Stimulated activated CD8-positive, alpha-beta memory T cell treated with anti-CD3 and anti-CD28 coated beads, Interleukin-12 subunit alpha, Interleukin-12 subunit beta, amount 100 ng/mL, for 1 hour (primary cell): ENCODE measurements at regions not wholly inside any gene's neighbourhood (a gene's known extent, or its start where the extent isn't known, plus 50 kb on each side); places are given as distances from the start of the nearest gene placed in this dataset.

Experiments used
- DNase-seq: peaks from one replicate; pipeline ENCODE4 v3.0.0-alpha.2; 2020; ENCODE audit warnings: low read depth

DNA sequence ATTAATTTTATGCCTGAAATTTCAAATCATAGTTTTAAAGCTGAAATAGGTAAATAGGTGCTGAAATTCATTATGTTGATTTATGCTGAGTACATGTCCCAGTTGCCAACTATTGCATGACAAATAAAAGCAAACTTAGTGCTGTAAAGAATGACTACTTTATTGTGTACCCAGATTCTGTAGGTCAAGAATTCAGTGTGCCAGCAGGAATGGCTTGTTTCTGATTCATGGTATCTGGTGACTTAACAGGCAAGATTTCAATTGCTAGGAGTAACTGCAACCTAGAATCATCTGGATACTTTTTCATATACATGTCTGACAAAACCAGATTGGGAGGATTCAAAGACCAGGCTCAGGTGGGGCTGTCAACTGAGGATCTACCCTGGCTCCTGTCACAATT is 678.4 kb upstream of the ADAMTS5 start:
- DNase-seq: no peak

DNA sequence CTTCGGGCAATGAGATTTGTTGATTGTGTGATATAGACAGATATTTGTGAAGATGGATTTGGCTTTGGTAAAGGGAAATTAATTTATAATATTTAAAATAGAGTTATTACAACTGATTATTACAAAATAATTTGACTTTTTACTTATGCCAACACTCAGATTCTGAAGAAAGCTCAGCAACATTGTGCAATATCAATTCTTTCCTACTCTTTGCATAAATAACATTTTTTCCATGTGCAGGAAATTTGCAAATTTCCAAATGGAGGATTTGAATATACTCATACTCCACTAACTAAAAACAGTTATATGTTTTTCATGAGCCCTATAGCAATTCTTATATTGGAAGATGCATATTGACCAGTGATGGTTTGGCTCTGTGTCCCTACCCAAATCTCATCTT is 676.4 kb upstream of the ADAMTS5 start:
- DNase-seq: no peak

DNA sequence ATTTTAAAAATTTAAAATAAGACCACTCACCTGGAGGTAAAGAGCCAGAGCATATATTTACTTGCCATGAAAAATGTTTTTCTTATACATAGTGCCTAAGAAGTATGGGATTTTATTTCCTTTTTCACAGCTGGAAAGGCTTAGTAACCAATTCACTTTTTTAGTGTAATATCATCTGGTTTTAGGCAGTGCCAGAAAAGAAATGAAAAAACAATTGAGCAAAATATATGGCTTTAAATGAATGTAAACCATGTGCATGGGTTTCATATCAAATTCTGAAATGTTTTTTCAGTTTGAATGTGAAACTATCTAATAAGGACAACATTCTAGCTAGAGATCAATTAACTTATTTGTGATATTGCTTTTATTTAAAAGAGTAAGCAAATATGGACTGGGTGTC is 672.4 kb upstream of the ADAMTS5 start:
- no peak for DNase-seq

DNA sequence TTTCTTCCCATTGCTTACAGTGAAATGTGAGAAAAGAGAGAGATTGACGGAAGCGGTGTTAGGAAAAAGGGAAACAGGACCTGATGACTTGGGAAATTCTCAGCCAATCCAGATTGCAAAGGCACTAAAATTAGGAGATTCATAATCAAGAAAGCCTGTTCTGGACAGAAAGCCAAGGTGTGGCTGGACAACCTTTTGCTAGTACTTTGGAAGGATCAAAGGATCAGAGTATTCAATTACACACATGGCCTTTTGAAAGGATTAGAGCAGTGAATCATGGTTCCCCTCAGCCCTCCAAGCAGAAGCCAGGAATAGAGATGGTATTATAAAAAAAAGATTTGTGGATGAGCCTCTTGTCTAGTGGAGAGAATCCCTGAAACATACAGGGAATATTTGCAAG is 669.8 kb upstream of the ADAMTS5 start:
- DNase-seq: no peak

DNA sequence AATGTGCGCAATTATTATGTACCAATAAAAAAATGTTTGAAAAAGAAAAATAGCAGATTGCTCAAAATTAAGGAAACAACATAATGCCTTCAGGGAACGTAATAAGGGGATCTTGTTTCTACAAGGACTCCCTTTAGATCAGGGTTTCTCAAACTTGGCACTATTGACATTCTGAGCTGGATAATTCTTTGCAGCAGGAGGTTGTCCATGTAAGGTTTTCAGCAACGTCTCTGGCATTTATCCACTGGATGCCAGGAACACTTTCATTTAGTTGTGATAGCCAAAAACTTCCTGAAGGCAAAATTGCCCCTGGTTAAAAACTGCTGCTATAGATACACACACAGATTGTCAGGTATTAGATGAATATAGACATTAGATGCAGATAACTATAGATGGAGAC is 666.7 kb upstream of the ADAMTS5 start:
- no peak for DNase-seq

DNA sequence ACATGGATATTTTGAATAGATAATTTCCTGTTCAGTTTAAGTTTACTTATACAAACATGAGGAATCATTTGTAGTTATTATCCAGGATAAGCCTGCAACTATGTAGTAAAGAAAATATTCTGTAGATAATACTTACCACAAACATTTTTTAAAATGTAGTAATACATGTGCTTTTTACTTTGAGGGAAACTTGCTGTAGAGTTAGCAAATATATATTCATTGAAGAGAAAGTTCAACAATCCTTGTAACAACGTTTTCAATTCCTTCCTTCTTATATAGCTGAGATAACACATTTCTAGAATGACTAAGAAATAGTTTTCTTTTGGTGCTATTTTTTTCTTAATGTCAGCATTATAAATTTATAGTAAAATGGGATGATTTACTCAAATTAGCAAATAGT is 664.6 kb upstream of the ADAMTS5 start:
- DNase-seq: no peak

DNA sequence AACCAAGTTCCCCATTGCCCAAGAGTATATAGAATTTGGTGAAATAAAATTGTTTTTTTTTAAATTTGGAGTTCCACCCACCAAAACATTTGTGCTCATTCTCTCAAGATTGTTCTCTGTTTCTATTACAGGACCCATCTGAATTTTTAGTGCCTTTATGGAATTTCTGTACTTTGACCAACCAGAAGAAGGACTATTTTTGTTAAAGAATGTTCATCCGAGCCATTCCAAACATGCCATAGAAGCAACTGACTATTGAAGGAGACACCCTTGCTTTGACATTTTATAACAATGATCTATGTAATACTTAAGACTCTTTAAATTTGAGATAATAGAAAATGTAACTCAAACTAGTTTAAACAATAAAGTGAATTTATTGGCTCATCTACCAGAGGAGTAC is 655.7 kb upstream of the ADAMTS5 start:
- DNase-seq: no peak

DNA sequence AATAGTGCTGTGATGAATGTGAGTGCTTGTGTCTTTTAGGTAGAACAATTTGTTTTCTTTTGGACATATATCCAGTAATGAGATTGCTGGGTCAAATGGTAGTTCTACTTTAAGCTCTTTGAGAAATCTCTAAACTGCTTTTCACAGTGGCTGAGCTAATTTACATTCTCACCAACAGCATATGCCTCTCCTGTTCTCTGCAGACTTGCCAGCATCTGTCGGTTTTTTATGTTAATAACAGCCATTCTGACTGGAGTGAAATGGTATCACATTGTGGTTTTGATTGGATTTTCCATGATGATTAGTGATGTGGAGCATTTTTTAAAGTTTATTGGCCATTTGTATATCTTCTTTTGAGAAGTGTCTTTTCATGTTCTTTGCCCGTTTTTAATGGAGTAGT is 647.3 kb upstream of the ADAMTS5 start:
- no peak for DNase-seq

DNA sequence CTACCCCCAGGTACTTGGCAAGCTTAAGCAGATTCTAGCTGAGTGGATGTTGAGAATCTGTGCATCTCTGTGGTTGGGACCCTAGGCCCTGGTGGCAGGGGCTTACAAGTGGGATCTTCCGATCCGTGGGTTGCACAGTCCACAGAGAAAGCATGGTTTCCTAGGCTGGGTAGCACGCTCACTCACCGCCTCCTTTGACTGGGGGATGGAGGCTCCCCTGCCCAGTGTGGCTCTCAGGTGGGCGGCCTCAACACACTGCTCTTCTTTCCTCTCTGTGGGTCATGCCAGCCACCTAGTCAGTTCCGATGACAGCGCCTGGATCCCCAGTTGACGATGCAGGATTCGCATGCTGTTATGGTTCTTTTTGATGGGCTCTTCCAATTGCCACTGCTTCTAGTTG is 639.5 kb upstream of the ADAMTS5 start:
- DNase-seq: no peak

DNA sequence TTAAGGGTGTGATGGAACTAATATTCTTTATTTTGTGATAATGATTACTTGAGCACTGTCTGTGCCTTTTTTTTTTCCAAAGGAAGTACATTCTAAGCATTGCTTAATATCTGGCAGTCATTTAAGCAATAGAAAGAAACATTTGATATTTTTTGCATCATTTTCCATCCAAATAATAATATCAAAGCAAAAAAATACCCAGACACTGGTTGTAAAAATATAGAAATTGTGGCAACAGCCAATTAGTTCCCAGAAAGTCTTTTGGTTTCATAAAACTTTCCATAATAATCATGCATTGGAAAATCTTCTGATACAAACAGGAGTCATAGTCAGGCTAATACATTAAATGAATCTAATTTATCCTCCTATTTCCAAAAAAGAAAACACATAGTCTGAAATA is 629.3 kb upstream of the ADAMTS5 start:
- DNase-seq: no peak

DNA sequence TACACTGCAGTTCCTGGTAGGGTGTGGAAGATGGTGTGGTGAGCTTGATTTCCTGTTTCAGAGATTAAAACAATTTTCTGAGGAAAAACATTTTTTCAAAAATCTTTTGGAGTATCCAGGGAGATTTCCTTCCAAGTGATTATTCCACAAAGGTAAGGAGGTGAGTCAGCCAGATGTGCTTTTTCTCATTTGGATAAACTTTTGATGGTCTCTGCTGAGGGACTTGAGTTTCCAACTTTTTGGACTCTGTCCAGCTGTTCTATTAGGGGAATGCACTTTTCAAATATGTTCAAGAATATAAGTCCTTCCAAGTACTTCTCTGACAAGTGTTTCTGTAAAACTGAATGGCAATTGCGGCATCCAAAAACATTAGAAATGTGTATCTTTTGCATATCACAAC is 628.8 kb upstream of the ADAMTS5 start:
- DNase-seq: no peak

DNA sequence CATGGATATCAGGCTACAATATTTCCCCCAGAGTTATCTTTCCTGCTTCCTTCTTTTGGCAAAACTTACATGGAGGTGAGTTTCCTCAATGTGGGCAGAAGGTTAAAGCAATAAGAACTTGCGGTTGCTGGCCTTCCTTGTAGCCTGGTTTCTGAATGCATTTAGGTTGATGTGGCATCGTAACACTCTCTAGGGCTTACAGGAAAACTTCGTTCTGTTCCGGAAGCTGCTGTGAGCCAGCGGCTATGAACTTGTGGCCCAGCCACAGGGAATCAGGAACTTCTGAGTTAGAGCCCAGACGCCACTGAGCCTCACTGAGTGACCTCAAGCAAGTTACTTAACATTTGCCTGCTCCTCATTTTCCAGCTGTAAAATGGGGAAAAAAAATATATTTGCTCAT is 623.4 kb upstream of the ADAMTS5 start:
- no peak for DNase-seq

DNA sequence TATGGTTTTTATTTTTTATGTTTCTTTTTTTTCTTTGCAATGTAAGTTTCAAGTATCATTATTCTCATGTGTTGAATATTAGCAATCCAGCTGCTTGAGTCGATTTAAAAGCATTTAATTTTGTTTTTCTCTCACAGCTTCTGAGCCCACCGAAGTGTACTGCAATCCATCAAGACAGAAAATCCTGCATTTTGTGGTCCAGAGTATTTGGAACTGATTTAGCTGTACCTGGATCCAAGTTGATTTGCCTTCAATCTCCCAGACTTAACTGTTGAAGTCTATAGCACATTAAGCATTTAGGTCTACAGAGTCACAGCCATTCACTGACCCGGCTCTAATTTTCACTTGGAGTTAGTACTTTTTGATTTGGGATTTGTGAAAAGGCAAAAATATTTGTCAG is 622.9 kb upstream of the ADAMTS5 start:
- no peak for DNase-seq

DNA sequence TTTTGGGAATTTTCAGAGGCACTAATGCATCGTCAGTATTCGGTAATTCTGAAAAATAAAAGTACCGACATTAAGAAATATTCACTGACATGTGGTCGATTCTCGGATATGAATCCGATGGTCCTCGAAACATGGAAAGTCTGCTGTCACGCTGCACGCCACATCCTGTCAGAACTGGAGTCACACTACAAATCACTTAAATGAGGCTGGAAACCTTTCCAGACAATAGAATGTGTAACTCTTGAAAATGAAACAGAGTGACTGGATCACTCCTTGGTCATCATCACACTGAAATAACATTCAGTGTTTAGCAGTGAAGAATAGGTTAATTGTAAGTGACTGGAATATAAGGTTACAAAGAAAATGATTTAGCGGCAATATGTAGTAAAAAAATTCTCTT is 620.1 kb upstream of the ADAMTS5 start:
- no peak for DNase-seq

DNA sequence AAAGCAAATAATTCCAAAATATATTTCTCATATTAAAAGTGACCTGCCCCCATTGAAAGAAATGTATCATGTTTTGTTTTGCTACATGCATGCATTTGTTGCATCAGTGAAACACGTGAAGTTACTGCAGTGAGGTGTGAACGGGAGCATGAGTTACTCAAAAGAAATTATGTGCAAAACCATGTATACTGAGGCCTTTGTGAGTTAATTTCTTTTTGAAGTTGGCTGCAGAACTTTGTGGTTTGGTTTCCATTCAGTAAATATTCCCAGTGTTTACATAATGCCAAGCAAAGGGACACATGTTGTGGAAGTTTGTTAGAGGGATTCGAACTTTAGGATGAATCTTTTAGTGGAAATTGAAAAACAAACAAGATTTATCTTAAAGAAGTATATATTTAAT is 619.4 kb upstream of the ADAMTS5 start:
- DNase-seq: no peak

DNA sequence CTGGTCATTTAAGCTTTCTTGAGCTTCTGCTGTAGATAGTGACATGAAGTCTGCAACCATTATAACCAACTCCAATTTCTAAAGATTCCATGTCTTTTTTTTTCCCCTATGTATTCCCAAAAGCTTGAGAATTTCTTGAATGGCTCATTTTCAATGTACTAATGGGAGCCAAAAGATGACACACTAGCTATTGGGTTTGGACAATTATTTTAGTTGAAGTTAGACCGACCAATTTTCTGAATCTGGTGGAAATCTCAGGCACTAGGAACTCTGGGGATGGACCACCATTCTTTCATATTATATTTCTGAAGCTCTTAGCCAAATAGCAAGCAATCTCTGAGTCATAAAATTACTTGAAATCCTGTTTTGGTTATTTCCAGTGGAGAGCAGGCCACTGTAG is 617.4 kb upstream of the ADAMTS5 start:
- DNase-seq: no peak

DNA sequence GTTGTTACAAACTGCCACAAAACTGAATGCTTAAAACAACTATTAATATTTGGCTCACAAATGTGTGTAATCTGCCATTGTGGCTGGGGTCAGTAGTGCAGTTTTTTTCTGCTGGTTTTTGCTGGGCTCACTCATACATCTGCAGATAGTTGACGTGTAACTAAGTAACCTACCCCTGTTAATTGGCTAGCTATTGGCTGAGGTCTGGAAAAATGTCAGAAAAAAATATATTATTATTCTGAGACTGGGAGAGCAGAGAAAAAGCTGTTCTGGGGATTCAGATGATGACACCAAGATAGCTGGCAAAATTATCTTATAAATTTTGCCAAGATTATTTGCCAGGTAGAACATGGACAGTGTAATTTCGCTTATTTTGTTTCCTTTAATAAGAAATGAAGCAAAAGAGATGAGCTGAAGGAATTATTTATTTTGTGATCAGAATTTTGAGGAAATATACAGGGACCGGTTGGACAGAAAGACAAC is 616.1 kb upstream of the ADAMTS5 start:
- DNase-seq: no peak

DNA sequence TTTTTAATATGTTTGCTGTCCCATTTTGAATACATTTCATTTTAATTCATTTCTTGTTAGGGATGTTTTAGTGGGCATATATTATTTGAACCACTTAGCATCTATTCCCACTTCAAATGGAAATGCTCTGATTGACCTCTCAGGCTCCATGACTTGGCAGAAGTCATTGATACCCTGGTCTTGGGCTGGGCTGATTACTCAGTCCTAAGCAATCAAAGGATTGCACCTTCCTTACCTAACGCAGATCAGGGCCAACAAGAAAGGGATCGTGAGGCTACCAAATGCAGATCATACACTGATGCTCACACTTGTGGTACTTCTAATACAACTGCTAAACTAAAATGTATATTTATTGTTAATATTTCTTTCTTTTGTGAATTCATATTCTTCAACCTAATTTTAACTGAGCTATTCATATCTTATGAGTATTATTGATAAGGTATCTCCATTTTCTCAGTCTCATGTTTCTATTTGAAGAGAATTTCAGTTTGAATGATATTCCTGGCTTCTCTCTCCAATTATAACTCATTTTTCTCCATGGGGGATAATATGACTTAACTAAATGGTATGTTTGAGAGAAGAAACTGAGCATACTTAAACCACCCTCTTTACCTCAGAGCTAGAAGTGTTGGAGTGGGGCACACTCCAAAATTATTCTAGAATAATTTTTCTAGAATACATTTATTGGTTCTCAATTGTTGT is 615.5 kb upstream of the ADAMTS5 start:
- DNase-seq: no peak

DNA sequence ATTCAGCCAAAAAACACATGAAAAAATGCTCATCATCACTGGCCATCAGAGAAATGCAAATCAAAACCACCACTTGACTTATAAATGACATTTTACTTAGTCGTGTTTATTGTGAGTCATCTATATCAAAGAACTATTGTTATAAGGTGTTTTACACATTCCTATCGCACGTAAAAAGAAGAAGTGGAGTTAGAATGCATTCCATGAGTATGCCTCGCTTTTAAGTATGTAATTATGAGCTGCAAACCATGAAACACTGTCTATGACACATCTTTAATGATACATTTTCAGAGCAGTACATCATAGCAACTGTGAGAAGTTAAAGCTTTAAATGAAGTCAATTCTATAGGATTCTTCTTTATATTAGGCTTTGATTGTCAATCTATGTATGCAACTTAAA is 614.3 kb upstream of the ADAMTS5 start:
- DNase-seq: no peak

DNA sequence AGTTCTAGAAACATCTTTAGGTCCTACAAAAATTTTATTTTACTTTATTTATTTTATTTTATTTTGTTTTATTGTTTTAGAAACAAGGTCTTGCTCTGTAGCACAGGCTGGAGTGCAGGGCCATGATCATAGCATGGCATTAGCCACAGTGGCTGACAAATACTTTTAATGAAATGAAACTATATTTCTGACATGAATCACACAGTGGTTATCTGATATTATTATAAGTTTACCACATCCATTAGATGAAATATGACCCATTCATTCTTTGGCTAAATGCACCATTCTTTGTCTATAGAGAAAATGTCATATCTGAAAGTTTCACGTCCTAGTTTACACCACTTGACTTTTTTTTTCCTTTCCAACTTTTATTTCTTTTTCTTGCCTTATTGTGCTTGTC is 613.4 kb upstream of the ADAMTS5 start:
- no peak for DNase-seq

DNA sequence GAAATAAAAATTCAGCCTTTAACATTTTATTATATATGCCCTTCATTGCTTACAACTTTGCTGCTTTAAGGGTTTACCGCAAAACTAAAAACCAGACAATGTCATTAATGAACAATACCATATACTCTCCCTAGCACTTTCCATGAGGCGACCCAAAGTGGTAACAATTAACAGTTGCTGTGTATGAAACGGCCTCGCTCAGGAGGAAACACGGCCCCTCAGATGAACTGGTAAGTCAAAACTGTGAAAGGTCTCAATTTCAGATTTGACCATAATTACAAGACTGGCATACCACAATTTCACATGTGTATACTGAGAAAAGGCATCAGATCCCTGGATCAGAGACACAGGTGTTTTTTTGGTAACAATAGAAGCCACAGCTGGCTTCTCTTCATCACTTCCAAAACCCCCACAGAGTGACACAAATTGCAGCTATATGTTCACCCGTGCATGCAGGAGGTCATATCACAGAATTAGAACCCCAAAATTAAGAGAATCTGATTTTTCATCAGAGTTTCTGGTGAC is 611.9 kb upstream of the ADAMTS5 start:
- DNase-seq: no peak

DNA sequence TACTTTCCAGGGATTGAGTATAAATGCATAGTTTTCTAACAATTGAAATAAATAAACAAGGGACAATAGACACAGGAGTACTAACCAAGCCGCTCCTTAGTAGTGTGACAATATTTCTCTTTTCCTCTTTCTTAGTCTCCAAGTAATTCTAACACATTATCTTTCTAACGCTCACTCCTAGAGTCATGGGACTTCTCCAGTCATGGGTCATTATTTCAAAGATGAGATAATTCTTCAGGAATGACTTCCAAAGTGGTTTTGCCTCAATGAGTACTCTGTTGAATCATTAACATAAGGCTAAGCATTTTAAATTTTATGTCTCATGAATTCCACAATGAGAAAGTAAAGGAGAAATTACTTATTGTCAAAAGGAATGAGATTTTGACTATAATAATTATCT is 605.8 kb upstream of the ADAMTS5 start:
- no peak for DNase-seq

DNA sequence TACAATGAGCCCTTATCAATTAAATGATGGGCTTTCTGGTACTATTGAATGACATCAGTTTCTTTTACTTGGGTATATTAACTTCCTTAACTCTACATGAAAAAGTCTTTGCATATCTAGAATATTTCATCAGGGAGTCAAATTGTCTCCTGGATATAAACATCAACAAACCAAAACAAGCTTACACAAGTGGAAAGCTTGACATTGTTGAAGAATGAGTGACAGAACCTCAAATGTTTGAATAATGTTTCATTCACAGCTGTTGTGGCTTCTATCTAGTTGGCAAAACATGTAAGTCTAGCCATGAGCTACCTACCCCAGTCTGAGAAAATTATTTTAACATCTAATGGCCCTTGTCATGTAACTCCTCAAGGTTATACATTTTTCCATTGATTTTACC is 604.8 kb upstream of the ADAMTS5 start:
- no peak for DNase-seq

DNA sequence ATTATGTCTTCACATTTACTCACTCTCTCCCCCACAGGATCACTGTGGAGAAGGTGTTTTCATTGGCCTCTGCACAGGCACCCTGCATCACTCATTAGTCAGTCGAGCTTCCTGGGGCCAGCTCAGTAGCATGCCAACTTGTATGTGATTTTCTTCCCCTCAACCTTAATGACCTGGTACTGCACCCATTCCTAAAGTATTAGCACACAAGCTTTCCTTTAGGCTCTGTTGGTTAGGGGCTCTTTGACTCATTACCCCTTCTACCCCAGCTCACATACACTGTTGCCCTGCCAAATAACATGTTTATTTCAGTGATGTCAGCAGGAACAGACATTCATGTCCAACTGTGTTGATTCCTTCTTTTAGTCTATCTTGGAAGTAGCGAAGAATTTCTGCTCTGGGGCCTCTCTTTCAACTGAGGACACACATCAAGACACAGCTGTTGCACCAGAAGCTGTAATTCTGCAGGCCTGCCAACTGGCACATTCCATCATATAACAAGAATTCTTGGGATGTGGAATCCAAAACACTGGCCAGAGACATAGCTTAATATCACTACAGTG is 603.5 kb upstream of the ADAMTS5 start:
- DNase-seq: no peak
